Hepatocyte (in vitro differentiated cells): ENCODE measurements at regions not wholly inside any gene's neighbourhood (a gene's known extent, or its start where the extent isn't known, plus 50 kb on each side); places are given as distances from the start of the nearest gene placed in this dataset.

Experiments used
- DNase-seq: peaks from one replicate; pipeline ENCODE4 v3.0.0-alpha.2; 2016; ENCODE audit warnings: low spot score
- H2AFZ ChIP-seq: fragments of 200-600 bp; sonication (generic); 2 replicates; pipeline ENCODE4 v1.6.0; 2016; ENCODE audit warnings: antibody characterized with exemption, mild to moderate bottlenecking
- H3K27ac ChIP-seq: fragments of 200-600 bp; sonication (generic); 2 replicates; pipeline ENCODE4 v1.5.1; 2016; ENCODE audit warnings: mild to moderate bottlenecking
- H3K27me3 ChIP-seq: fragments of 200-600 bp; sonication (generic); 2 replicates; pipeline ENCODE4 v1.6.1; 2016
- H3K36me3 ChIP-seq: fragments of 200-600 bp; sonication (generic); replicated peaks from 2 replicates; pipeline ENCODE4 v1.5.1; 2016; ENCODE audit warnings: low read depth; ENCODE audit not compliant: insufficient read depth
- H3K4me1 ChIP-seq: fragments of 200-600 bp; sonication (generic); 2 replicates; pipeline ENCODE4 v1.5.1; 2016; ENCODE audit warnings: mild to moderate bottlenecking, moderate library complexity; ENCODE audit not compliant: insufficient read depth
- H3K4me2 ChIP-seq: fragments of 200-600 bp; sonication (generic); 2 replicates; pipeline ENCODE4 v1.6.0; 2016
- H3K4me3 ChIP-seq: fragments of 200-600 bp; sonication (generic); 2 replicates; pipeline ENCODE4 v1.5.1; 2016; ENCODE audit warnings: mild to moderate bottlenecking
- H3K79me2 ChIP-seq: fragments of 200-600 bp; sonication (generic); 2 replicates; pipeline ENCODE4 v1.6.0; 2017; ENCODE audit warnings: mild to moderate bottlenecking
- H3K9me2 ChIP-seq: fragments of 200-600 bp; sonication (generic); replicated peaks from 2 replicates; pipeline ENCODE4 v1.6.0; 2017; ENCODE audit warnings: mild to moderate bottlenecking; ENCODE audit not compliant: insufficient read depth
- H3K9me3 ChIP-seq: fragments of 200-600 bp; sonication (generic); 2 replicates; pipeline ENCODE4 v1.5.1; 2016; ENCODE audit warnings: low read depth, mild to moderate bottlenecking
- H4K20me1 ChIP-seq: fragments of 200-600 bp; sonication (generic); 2 replicates; pipeline ENCODE4 v1.6.0; 2016; ENCODE audit warnings: mild to moderate bottlenecking; ENCODE audit not compliant: insufficient read depth, poor library complexity, severe bottlenecking
- CTCF ChIP-seq: fragments of 200-600 bp; sonication (generic); IDR thresholded peaks from 2 replicates; pipeline ENCODE4 v1.5.1; 2016; ENCODE audit warnings: antibody characterized with exemption, mild to moderate bottlenecking; ENCODE audit not compliant: poor library complexity
- EZH2 ChIP-seq: fragments of 200-600 bp; sonication (generic); IDR thresholded peaks from 2 replicates; pipeline ENCODE4 v1.6.1; 2016; ENCODE audit warnings: antibody characterized with exemption, mild to moderate bottlenecking, borderline replicate concordance
- EZH2phosphoT487 ChIP-seq: fragments of 200-600 bp; sonication (generic); IDR thresholded peaks from one replicate; pipeline ENCODE4 v1.6.1; 2018; ENCODE audit warnings: antibody characterized with exemption, mild to moderate bottlenecking, low read depth, moderate library complexity; ENCODE audit not compliant: unreplicated experiment, severe bottlenecking
- WGBS: methylation state at CpG from one replicate; pipeline ENCODE4 v1.1.6; 2016; ENCODE audit warnings: low lambda C conversion rate; ENCODE audit errors: missing lambda C conversion rate; 5-methylcytosine and 5-hydroxymethylcytosine counted together

- Histone ChIP-seq H3K4me2 (no peak overlapping the region), H3K9me3 (peaks cover under 1% of the 10 kb centered on the region), H3K27ac (no peak overlapping the region), H3K79me2 (no peaks in the 10 kb centered on the region), H3K27me3 (no peaks in the 10 kb centered on the region), H4K20me1 (no peaks in the 10 kb centered on the region), H3K4me1 (no peaks in the 10 kb centered on the region), H3K36me3 (no peaks in the 10 kb centered on the region), H3K9me2 (no peaks in the 10 kb centered on the region), H3K4me3 (no peak overlapping the region), H2AFZ (no peak overlapping the region)
- 82% methylated on average over 2 of the region's 2 CpGs for WGBS
- no peak for TF ChIP-seq EZH2phosphoT487
- TF ChIP-seq CTCF: no peak
- no peak for TF ChIP-seq EZH2
- no peak for DNase-seq
Observed at GRCh38 chr16:35398180-35398579, 1938.8 kb downstream of the TP53TG3F start.

GRCh38 chr16:35399133-35399532 is 1939.7 kb downstream of the TP53TG3F start:
- no peak overlapping the region for H3K27ac ChIP-seq
- no peak overlapping the region for H3K4me3 ChIP-seq
- DNase-seq: no peak
- H3K9me3 ChIP-seq: peaks cover 4% of the 10 kb centered on the region
- TF ChIP-seq EZH2 (no peak), CTCF (no peak), EZH2phosphoT487 (no peak)
- H4K20me1 ChIP-seq: no peaks in the 10 kb centered on the region
- H3K4me2 ChIP-seq: no peak overlapping the region
- no peaks in the 10 kb centered on the region for H3K36me3 ChIP-seq
- no peaks in the 10 kb centered on the region for H3K9me2 ChIP-seq
- H3K79me2 ChIP-seq: no peaks in the 10 kb centered on the region
- no peaks in the 10 kb centered on the region for H3K27me3 ChIP-seq
- H2AFZ ChIP-seq: no peak overlapping the region
- WGBS: 47% methylated on average over 2 of the region's 2 CpGs
- no peaks in the 10 kb centered on the region for H3K4me1 ChIP-seq

- Histone ChIP-seq H3K36me3 (no peaks in the 10 kb centered on the region), H3K9me2 (no peaks in the 10 kb centered on the region), H2AFZ (no peak overlapping the region), H3K79me2 (no peaks in the 10 kb centered on the region), H3K27me3 (no peaks in the 10 kb centered on the region), H3K4me3 (no peak overlapping the region), H3K27ac (no peak overlapping the region), H4K20me1 (no peaks in the 10 kb centered on the region), H3K4me2 (no peak overlapping the region), H3K4me1 (no peaks in the 10 kb centered on the region), H3K9me3 (peaks cover 4% of the 10 kb centered on the region)
- DNase-seq: no peak
- WGBS: 39% methylated on average over 2 of the region's 2 CpGs
- TF ChIP-seq CTCF (no peak), EZH2 (no peak), EZH2phosphoT487 (no peak)
Observed at GRCh38 chr16:35404273-35404672, 1944.9 kb downstream of the TP53TG3F start.

- Histone ChIP-seq H4K20me1 (no peaks in the 10 kb centered on the region), H3K79me2 (no peaks in the 10 kb centered on the region), H3K36me3 (no peaks in the 10 kb centered on the region), H3K9me3 (peaks cover 4% of the 10 kb centered on the region), H3K4me1 (no peaks in the 10 kb centered on the region), H3K4me2 (no peak overlapping the region), H3K4me3 (no peak overlapping the region), H3K27ac (no peak overlapping the region), H3K9me2 (no peaks in the 10 kb centered on the region), H2AFZ (no peak overlapping the region), H3K27me3 (no peaks in the 10 kb centered on the region)
- TF ChIP-seq EZH2phosphoT487: no peak
- TF ChIP-seq CTCF: no peak
- TF ChIP-seq EZH2: no peak
- no peak for DNase-seq
- 29% methylated on average over 1 of the region's 1 CpG for WGBS
Observed at GRCh38 chr16:35405526-35405925, 1946.1 kb downstream of the TP53TG3F start.
